ENCODE measurements at regions not wholly inside any gene's neighbourhood (a gene's known extent, or its start where the extent isn't known, plus 50 kb on each side); places are given as distances from the start of the nearest gene placed in this dataset.

DNA sequence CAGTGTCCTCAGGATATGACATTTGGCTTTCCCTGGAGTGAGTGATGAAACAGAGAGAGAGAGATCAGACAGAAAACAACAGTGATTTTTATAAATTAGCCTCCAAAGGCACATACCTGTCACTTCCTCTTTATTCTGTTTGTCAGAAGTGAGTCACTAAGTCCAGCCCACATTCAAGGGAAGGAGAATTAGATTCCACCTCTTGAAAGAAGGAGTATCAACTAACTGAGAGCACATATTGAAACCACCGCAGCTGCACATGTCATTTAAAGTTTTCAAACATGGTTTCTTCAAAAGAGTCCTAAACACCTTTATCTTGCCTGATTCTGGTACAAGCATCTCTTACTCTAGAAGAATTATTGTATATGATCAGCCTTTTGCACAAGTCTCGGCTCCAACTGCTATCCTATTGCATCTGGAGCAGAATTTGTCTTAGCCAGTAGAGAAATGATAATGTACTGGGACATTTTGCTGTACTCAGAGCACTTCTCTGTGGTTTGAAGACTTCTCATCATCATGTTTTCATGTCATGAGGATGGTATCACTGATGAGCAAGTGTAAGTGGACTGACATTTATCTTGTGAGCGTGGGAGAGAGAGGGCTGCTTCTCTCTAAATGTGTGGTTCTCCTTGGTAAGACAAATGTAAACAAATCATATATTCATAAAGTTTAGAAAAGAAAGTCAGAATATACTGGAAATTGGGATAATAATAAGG is 338.9 kb upstream of the CFAP20DC start:
- no peak overlapping the region for H3K4me3 Mint-ChIP-seq (ENCODE audit: unreplicated experiment)
- no peaks in the 10 kb centered on the region for H3K36me3 Mint-ChIP-seq (ENCODE audit: low read depth)
- no peaks in the 10 kb centered on the region for H3K9me3 Mint-ChIP-seq (ENCODE audit: low read depth)
- no peaks in the 10 kb centered on the region for H3K4me1 Mint-ChIP-seq (ENCODE audit: low read depth)
- H3K27ac Mint-ChIP-seq (ENCODE audit: unreplicated experiment) = no peak overlapping the region
- no peaks in the 10 kb centered on the region for H3K27me3 Mint-ChIP-seq (ENCODE audit: low read depth)
- TF ChIP-seq, protein P1, sequence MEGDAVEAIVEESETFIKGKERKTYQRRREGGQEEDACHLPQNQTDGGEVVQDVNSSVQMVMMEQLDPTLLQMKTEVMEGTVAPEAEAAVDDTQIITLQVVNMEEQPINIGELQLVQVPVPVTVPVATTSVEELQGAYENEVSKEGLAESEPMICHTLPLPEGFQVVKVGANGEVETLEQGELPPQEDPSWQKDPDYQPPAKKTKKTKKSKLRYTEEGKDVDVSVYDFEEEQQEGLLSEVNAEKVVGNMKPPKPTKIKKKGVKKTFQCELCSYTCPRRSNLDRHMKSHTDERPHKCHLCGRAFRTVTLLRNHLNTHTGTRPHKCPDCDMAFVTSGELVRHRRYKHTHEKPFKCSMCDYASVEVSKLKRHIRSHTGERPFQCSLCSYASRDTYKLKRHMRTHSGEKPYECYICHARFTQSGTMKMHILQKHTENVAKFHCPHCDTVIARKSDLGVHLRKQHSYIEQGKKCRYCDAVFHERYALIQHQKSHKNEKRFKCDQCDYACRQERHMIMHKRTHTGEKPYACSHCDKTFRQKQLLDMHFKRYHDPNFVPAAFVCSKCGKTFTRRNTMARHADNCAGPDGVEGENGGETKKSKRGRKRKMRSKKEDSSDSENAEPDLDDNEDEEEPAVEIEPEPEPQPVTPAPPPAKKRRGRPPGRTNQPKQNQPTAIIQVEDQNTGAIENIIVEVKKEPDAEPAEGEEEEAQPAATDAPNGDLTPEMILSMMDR (IDR thresholded peaks at IDR 0.05) = no peak
- DNase-seq (ENCODE audit: low spot score) = no peak

DNA sequence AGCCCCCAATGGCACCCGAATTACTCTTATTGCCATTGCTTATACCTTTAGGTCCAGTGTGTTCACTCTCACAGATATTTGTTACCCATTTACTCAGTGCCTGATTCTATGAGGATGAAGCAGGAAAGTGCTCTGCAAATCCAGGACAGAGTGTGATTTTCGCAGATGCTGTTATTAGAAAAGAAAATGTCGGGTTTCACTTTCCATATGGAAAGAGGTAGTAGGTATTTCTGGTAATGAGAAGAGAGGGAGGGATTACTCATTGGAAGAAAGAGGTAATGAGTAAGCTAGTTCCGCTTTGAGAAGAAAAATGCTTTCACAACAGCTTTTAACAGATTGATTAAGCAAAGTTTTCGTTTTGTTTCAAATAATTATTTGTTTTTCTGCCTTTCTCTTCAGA is 336.3 kb upstream of the CFAP20DC start:
- Mint-ChIP-seq H3K27ac (ENCODE audit: unreplicated experiment) (no peak overlapping the region), H3K27me3 (ENCODE audit: low read depth) (no peaks in the 10 kb centered on the region), H3K36me3 (ENCODE audit: low read depth) (no peaks in the 10 kb centered on the region), H3K9me3 (ENCODE audit: low read depth) (no peaks in the 10 kb centered on the region), H3K4me3 (ENCODE audit: unreplicated experiment) (no peak overlapping the region), H3K4me1 (ENCODE audit: low read depth) (no peaks in the 10 kb centered on the region)
- TF ChIP-seq, protein P1 (IDR thresholded peaks at IDR 0.05) = no peak
- no peak for DNase-seq (ENCODE audit: low spot score)

DNA sequence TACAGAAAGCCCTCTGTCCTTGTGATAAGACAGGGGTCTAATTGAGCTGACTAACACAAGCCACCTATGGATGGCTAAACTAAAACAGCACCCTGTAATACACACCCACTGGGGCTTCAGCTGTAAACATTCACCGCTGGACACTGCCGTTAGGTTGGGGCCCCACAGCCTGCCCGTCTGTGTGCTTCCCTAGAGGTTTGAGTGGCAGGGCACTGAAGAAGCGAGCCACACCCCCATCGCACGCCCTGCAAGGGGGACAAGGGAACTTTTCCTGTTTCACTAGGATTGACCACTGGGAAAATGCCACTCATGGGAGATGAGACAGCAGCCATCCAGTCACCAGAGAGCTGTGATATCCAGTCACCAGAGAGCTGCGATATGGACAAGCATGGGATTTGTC is 335.7 kb upstream of the CFAP20DC start:
- no peak for DNase-seq (ENCODE audit: low spot score)
- H3K4me1 Mint-ChIP-seq (ENCODE audit: low read depth) = no peaks in the 10 kb centered on the region
- no peak overlapping the region for H3K27ac Mint-ChIP-seq (ENCODE audit: unreplicated experiment)
- H3K27me3 Mint-ChIP-seq (ENCODE audit: low read depth) = no peaks in the 10 kb centered on the region
- no peaks in the 10 kb centered on the region for H3K36me3 Mint-ChIP-seq (ENCODE audit: low read depth)
- TF ChIP-seq, protein P1 (IDR thresholded peaks at IDR 0.05) = no peak
- H3K4me3 Mint-ChIP-seq (ENCODE audit: unreplicated experiment) = no peak overlapping the region
- H3K9me3 Mint-ChIP-seq (ENCODE audit: low read depth) = no peaks in the 10 kb centered on the region

DNA sequence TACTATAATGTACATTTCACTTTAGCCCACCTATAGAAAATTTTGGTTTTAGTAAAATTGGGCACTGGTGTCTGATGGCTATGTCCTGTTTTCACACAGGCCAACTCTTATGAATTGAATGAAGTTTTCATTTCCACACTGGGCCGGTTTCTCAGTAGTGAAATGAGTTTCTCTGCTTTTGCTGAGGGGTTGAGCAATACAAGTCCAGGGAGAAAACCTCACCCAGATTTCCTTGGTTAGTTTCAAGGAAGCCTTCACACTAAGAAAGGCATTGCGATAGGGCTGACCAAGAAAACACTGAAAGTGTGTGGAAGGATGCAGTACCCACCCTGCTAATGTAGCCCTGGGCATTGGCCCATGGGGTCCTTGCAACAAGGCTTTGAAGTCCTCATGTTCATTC is 331.5 kb upstream of the CFAP20DC start:
- TF ChIP-seq, protein P1 (IDR thresholded peaks at IDR 0.05) = no peak
- DNase-seq (ENCODE audit: low spot score) = no peak
- Mint-ChIP-seq H3K9me3 (ENCODE audit: low read depth) (no peaks in the 10 kb centered on the region), H3K27ac (ENCODE audit: unreplicated experiment) (no peak overlapping the region), H3K27me3 (ENCODE audit: low read depth) (no peaks in the 10 kb centered on the region), H3K4me3 (ENCODE audit: unreplicated experiment) (no peak overlapping the region), H3K36me3 (ENCODE audit: low read depth) (no peaks in the 10 kb centered on the region), H3K4me1 (ENCODE audit: low read depth) (no peaks in the 10 kb centered on the region)

DNA sequence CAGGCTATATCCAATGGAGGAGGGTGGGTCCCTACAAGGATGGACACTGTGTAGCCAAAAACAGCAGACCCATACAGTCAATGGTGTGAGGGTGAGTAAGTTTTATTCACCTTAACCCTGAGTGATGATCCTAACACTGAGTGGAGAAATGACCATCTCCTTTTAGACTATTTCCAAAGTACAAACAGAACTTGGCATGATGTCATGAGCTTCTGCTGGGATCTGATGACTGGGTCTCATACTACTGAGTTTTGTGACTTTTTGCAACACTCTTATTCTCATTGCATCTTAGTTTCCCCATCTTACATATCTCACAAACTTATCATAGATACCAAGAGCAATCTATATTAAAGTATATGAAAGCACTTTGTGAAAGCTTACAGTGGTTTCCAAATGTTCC is 330.3 kb upstream of the CFAP20DC start:
- no peaks in the 10 kb centered on the region for H3K27me3 Mint-ChIP-seq (ENCODE audit: low read depth)
- H3K4me1 Mint-ChIP-seq (ENCODE audit: low read depth) = no peaks in the 10 kb centered on the region
- H3K27ac Mint-ChIP-seq (ENCODE audit: unreplicated experiment) = no peak overlapping the region
- no peak overlapping the region for H3K4me3 Mint-ChIP-seq (ENCODE audit: unreplicated experiment)
- TF ChIP-seq, protein P1 (IDR thresholded peaks at IDR 0.05) = no peak
- no peak for DNase-seq (ENCODE audit: low spot score)
- H3K36me3 Mint-ChIP-seq (ENCODE audit: low read depth) = no peaks in the 10 kb centered on the region
- no peaks in the 10 kb centered on the region for H3K9me3 Mint-ChIP-seq (ENCODE audit: low read depth)
